Gastroesophageal sphincter (tissue), 3 donors: ENCODE measurements at regions not wholly inside any gene's neighbourhood (a gene's known extent, or its start where the extent isn't known, plus 50 kb on each side); places are given as distances from the start of the nearest gene placed in this dataset.

Experiments used
- POLR2A ChIP-seq, 2 donors: fragments of 450-650 bp; IDR thresholded peaks; one replicate each; pipeline ENCODE4 v1.6.1; 2017; ENCODE audit warnings: antibody characterized with exemption in 2 of 2, mild to moderate bottlenecking in 2 of 2, moderate library complexity in 1 of 2
- POLR2AphosphoS5 ChIP-seq: sonication (generic); formaldehyde crosslinking; IDR thresholded peaks from one replicate; pipeline ENCODE4 v1.6.1; 2017; ENCODE audit warnings: antibody characterized with exemption
- TF ChIP-seq, protein P1 (sequence below), 4 experiments: fragments of 200-600 bp in 2 of 4; fragments of 450-650 bp in 2 of 4; sonication (generic) in 1 of 4; IDR thresholded peaks; one replicate each; pipeline ENCODE4 v1.5.1; 2017 to 2019; ENCODE audit warnings: antibody characterized with exemption in 4 of 4, mild to moderate bottlenecking in 2 of 4, moderate library complexity in 2 of 4

DNA sequence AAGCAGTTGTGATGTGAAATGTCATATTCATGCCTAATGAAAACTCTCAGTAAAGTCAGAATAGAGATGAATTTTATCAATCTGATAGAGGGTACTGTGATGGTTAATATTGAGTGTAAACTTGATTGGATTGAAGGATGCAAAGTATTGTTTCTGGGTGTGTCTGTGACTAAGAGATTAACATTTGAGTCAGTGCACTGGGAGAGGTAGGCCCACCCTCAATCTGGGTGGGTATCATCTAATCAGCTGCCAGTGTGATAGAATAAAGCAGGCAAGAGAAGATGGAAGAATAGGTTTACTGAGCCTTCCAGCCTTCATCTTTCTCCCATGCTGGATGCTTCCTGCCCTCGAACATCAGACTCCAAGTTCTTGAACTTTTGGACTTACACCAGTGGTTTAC is 124.3 kb downstream of the CENPW start:
- TF ChIP-seq, protein P1, sequence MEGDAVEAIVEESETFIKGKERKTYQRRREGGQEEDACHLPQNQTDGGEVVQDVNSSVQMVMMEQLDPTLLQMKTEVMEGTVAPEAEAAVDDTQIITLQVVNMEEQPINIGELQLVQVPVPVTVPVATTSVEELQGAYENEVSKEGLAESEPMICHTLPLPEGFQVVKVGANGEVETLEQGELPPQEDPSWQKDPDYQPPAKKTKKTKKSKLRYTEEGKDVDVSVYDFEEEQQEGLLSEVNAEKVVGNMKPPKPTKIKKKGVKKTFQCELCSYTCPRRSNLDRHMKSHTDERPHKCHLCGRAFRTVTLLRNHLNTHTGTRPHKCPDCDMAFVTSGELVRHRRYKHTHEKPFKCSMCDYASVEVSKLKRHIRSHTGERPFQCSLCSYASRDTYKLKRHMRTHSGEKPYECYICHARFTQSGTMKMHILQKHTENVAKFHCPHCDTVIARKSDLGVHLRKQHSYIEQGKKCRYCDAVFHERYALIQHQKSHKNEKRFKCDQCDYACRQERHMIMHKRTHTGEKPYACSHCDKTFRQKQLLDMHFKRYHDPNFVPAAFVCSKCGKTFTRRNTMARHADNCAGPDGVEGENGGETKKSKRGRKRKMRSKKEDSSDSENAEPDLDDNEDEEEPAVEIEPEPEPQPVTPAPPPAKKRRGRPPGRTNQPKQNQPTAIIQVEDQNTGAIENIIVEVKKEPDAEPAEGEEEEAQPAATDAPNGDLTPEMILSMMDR (IDR thresholded peaks at IDR 0.05) = no peak
- TF ChIP-seq POLR2A (IDR thresholded peaks at IDR 0.05) = no peak
- no peak for TF ChIP-seq POLR2AphosphoS5
